NCI-H1694 (cell line): ENCODE measurements at regions not wholly inside any gene's neighbourhood (a gene's known extent, or its start where the extent isn't known, plus 50 kb on each side); places are given as distances from the start of the nearest gene placed in this dataset.

ENCODE experiments used
- DNase-seq: peaks from one replicate; lab custom pipeline; 2025; lab: John Stamatoyannopoulos, UW

DNA sequence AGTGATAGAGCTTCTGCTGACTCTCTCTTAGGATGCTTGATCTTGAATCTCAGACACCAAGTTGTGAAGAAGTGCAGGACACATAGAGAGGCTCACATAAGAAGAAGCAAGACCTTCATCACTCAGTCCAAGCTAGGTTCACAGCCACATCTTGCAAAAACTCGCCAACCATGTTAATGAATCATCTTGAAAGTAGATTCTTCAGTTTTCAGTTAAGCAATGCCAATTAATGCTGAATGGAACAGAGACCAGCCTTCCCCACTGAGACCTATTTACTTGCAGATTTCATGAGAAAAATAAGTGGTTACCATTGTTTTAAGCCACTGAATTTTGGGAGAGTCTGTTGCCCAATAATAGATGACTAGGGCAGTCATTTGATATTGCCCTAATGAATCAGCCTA is 217.7 kb upstream of the EDIL3 start:
- DNase-seq: no peak

DNA sequence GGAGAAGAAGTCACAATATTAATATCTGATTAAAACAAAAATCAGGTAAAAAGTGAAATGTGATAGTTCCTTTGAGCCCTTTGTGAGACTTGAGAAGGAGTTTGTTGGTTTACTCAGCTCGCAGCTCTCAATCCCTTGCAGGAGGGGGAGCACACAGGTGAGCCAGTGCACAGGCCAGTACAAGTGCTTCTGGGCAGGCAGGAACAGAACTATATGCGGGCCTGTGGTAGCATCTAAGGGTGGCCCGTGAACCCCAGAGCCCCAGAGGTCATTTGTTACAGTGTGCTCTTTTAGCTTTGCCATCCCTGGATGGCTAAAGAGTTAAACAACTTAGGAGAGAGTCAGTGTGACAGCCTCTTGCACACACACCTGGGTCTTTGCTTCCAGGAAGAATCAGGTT is 215.3 kb upstream of the EDIL3 start:
- DNase-seq: no peak

DNA sequence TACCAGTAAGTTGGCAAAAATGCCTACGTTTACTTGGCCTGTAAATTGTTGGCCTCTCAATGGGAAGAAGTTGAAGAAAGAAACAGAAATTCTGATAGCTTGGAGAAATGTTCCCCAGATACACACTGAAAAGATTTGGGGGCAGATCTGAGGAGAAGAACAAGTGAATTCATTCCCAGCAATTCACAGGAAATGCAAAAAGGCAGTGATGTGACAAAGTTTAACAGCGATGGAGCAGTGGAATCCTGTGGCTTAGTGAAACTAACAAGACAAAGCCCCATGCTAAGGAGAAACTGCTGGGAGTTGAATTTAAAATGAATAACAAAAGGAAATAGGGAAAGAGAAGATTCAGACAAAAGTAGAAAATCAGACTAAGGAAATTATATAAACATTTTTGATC is 213.2 kb upstream of the EDIL3 start:
- DNase-seq: no peak

DNA sequence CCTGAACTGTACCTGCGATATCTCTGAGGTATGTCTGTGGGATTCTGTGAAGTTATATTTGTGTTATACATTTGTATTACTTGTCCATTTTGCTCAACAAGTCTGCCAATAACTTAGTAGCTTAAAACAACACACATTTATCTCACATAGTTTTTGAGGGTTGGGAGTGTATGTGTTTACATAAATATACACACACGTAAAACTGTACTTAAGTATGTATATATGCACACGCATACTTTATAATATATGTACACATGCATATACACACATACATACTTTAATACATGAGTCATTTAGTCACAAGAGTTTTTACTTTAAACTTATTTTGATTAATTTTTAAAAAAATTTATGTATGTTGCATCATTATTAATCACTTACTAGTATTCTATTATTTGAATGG is 205.9 kb upstream of the EDIL3 start:
- DNase-seq: no peak

DNA sequence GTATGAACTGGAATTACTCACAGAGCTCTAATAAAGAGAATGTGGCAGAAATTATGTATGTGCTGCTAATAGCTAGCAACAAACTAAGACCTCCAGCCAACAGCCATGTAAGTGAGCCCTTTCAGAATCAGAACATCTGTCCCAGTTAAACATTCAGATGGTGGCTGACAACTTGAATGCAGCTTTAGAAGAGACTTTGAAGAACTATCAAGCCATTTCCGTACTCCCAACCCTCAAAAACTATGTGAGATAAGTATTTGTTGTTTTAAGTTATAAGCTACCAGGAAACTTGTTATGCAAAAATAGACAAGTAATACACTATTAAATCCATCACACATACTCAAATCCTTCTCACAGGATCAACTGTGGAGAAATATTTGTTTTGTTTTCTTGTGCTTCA is 205.2 kb upstream of the EDIL3 start:
- no peak for DNase-seq

DNA sequence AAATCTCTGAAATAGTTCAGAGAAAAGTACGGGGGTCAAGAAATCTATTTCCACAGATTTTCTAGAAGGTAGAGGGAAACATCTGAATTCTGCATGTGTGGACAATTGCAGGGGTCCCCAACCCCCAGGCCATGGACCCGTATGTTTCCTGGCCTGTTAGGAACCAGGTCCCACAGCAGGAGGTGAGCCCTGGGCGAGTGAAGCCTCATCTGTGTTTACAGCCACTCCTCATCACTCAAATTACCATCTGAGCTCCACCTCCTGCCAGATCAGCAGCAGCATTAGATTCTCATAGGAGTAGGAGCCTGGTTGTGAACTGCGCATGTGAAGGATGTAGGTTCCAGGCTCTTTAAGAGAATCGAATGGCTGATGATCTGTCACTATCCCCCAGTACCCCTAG is 200.5 kb upstream of the EDIL3 start:
- no peak for DNase-seq

DNA sequence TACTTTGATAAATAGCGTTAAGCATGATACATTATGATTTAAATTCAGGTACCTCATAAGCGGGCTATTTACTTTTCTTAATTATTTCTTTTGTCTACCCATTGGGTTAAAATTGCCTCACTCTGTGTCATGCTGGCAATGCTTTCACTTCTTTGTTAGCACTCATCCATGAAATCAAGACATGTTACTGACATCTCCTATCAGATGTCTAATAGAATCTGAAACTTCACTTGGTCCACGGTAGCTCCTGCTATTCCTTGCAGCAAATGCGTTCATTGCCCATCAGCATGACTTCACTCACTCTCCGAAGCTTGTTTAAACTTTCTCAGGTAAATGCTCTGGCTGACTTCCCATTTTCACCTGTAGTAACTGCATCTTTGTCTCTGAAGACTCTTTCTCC is 193.5 kb upstream of the EDIL3 start:
- no peak for DNase-seq

DNA sequence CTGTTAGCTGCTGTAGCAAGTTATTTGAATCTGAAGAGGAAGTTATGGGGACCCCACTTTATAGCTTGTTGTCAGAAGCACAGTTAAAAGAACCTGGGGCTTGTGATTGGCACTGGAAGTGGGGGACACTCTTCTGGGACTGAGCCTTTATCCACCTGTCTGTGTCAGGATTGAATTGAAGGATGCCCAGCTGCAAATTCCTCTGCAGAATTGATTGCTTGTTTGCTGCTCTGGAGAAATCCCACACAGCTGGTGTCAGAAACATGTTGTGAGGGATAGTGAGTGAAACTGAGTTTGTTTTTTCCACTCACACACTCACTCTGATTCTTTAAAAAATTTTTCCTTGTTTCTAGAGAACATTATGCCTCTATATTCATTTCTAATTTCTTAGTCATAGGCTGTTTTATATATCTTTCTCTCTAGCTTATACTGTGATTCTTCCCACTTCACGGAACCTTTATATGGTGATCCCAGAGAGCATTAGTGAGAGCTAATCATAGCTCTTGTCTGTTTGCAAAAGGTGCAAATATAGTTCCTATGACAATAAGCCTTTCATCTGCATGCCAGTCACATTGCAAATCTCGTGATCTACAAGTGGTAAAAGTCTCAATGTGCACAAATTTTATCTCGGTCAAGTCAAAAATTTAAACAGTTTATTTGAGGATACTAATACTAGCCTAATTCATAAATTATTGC is 188.5 kb upstream of the EDIL3 start:
- DNase-seq: no peak

DNA sequence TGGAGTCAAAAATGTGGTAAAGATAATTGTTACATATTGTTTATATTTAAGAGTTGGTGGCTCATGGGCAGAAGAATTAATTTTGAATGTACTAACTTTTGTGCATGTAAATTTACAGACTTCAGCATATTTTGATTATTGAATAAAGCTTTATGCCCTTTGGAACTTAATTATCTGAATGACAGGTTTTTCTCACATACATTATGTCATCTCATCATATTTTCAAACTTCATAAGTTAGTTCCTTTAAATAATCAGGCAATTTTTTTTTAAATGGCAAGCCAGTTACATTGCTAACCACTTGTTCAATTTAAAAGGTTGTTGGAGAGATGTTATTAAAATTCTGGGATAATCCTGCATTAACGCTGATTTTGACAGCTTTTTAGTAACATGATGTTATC is 184.6 kb upstream of the EDIL3 start:
- DNase-seq: no peak

DNA sequence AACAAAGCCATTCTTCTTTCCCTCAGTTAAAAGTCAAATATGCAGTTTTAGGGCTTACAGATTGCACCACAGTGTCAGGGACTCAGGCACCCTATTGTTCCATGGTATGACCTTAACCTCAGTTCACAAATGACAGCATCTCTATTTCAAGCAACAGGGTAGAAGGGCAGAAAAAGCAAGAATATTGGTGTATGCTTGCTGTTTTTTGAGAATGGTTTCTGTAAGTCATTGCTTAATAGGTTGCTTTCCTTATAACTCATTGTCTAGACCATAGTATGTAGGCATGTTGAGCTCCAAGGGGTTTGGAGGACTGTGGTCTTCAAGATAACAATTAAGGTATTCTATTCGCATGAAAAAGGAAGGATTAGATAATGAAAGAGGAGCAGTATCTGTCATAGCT is 183.5 kb upstream of the EDIL3 start:
- DNase-seq: no peak

DNA sequence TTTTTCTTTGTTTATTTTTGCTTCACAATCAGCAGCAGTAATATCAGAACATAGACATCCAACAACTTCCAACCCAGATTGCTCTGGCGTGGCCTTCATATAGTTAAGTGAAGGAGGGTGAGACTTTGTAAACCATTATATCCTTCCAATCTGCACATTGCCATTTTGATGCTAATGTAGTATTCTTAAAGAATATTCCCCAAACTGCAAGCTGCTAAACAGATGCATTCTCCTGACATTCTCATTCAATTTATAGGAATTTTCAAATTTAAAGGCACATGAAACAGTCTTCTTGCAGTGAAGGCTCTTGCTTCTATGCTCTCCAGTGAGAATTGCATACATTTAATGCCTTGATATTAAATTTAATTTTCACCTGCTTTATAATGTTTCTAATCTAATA is 181.2 kb upstream of the EDIL3 start:
- no peak for DNase-seq

DNA sequence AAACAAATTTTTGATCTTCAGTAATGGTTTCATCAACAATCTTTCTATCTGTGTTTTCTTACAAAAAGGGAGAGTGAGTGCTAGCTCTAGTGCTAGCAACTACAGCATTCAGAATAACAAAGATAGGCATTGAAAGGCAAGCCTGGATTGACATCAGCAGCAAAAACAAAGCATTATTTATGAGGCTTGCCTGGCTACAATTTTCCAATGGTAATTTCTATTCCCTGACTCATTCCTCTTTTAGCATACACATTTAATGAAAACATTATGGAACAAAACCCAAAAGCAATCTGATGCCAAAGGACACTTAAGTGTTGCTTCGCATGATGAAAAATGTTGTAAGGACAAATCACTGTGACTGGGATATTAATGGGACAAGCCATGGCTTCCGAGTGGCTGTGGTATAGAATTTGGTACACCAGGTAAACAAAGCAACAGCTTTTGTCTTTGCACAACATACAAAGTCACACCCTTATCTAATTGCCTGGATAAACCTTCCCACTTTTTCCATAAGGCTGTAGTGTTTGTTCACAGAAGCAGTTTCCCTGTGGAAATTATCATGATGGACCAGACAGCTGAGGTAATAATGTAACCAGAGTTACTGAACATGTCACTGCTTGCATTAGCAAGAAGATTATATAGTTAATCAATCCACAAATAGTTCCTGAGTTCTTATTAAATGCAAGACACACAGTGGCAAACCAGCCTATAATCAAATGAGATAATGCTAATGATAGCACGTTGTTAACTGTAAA is 179.8 kb upstream of the EDIL3 start:
- DNase-seq: peak; percentile 21

DNA sequence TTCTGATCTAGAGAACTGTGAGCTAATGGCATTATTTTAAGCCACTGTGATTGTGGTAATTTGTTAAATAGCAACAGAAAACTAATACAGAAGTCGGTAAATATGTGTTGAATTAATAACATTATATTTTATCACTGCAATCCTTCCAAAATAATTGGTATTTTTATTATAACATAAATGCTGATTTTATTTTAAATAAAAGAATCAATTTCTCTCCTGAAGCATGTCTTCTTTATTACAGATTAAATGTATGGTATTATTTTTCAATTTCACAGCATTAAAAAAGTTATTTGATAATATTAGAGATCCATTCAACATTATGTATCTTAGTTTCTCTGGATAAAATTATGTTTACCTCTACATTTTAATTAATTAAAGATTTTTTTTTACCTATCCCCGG is 165.5 kb upstream of the EDIL3 start:
- DNase-seq: no peak

DNA sequence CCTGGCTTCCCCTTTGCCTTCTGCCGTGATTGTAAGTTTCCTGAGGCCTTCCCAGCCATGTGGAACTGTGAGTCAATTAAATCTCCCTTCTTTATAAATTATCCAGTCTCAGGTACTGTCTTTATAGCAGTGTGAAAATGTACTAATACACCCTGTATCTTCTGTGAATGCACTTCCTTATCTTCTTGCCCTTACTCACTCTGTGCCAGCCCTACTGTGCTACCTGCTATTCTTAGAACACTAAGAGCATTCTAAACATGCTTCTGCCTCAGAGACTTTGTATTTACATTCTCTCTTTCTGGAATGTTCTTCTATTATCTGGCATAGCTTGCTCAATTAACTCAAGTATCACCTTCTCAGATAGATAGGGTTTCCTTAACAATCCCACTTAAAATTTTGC is 164.4 kb upstream of the EDIL3 start:
- no peak for DNase-seq

DNA sequence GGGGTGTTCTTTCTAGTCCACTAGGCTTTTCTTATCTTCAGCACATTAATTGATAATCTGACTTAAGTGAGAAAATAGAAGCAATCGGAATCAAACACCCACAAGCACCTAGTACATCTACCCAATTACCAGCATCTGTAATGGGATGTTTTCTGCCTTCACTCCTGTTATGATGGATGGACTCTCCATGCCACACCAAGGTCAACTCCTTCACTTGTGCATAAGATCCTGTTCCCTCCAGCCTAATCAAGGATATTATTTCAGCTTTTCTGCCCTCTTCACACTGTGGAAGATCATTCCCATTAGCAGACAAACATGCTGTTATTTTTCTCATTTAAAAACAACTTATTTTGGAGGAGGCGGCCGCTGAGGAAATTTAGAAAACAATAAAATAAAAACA is 162.0 kb upstream of the EDIL3 start:
- no peak for DNase-seq

DNA sequence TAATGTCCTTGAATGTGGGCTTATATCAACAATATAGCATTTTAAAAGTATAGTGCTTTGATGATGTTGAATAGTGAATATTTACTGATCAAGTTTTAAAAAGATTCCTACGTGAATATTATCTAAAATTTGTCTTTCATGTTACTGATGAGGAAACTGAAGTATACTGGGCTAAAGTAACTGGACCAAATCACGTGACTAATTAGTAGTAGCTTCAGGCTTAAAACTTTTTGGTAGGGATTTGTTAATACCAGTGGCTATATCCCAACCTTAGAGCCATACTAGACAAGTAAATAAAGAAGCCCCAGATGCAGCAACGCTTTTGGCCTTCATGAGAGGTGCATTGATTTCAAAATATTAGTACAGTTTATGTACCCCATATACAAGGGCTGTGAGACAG is 152.1 kb upstream of the EDIL3 start:
- DNase-seq: no peak

DNA sequence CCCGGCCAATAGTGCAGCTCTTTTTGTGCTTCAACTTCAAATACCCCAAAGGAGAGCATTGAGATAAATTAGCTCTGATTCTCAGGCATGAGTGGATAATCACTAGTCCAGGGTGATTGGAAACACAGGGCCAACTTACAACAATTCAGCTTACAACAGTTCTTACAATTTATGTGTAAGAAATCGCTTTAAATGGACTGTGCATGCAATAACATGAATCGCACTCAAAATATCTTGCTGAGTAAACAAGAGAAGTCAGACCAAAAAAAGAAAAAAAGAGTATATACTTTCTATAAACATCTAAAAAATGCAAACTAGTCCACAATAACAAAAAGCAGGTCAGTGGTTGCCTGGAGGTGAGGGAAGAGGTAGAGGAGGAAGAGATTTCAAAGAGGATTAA is 150.6 kb upstream of the EDIL3 start:
- DNase-seq: no peak

DNA sequence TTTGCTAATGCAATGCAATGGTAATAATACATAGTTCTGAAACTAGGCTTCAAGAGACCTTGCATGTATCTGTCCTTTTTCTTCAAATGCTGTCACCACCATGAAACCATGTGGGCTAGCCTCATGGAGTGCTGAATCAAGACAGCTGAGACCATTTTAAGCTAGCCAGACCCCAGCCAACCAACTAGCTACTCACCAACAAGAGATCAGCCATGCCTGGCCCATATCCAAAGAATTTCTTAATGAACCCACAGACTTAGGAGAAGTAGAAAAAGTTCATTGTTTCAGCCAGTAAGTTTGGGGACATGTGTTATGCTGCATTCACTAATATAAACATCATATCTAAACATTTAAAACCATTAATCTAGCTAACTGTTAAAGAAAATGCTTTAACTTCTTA is 139.8 kb upstream of the EDIL3 start:
- no peak for DNase-seq

DNA sequence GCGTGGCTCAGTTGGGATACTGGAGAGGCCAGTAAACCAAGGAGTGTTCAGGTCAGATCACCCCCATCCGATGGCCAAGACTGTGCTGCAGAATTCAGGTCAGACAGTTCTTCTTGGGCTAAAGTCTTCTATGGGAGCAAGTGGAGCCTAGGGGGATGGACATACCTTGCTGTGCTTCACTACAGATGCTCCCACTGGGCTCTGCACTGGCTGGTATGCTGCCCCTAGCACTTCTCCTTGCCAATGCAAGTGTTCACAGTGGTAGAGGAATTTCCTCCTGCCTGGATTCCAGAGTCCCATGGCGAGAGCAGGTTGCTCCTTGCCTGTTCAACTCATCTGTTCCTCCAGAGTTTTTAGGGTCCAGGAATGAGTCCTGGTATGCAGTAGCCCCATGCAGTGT is 134.2 kb upstream of the EDIL3 start:
- DNase-seq: no peak

DNA sequence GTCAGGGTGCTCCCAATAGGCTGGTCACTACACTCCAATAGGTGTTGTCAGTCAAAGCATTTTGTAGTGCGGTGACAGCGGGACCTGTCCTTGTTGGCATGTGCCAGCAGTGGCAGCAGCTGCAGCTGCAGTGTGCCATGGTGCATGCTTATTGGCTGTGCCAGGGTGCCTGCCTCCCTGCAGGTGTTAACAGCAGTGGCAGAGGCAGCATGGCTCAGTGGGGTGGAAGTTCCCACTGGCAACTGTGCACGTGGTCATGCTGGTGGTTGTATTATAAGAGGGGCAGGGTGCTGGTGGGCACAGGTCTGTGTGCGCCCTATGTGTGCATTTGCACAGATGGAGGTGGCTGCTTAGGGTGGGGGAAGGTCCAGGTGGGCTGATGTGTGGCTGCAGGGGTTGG is 133.7 kb upstream of the EDIL3 start:
- no peak for DNase-seq

DNA sequence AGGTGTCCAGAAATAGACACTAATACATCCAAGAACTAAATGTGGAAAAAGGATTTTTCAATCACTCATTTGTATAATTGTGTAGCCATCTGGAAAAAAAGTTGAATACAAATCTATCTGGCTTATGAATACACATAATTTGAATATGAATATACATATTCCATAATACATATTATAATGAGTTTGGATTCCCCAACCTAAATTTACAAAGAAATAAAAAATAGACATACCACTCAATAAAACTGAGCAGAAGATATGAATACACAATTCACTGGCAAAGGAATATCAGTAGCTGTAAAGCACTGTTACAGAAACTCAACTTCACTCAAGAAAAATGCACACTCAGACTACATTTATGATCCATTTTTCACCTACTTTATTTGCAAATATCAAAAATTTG is 121.9 kb upstream of the EDIL3 start:
- no peak for DNase-seq

DNA sequence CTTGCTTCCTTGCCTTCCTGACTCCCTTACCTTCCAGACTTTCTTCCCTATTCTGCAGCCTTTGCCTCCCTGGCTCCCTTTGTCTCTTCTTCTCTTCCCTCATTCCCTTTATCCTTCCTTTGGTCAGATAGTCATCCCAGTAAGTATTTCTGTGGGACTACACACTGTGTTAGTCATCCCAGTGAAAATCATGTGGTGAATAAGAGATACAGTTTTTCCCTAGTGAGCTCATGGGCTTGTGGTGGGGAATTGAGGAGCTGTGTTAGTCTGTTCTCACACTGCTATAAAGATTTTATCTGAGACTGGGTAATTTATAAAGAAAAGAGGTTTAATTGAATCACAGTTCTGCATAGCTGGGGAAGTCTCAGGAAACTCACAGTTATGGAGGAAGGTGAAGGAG is 109.8 kb upstream of the EDIL3 start:
- no peak for DNase-seq

DNA sequence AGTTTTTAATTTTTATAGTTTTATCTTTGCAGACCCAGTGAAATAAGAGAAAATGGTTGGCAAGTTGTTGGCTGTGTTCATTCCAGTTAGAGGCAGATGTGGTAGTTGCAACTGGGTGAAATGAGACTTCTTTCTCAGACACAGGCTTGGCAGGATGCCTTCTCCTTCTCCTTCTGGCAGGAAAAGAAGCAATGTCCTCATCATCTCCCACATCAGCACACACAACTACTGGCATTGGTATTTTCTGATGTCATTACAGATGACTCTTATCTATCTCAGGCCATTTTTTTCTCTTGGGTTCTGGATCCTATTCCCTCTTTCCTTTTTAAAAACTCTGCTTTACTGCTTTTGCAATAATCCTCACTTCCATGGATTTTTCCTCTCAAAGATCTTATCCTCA is 103.3 kb upstream of the EDIL3 start:
- no peak for DNase-seq
